ENCODE measurements at regions not wholly inside any gene's neighbourhood (a gene's known extent, or its start where the extent isn't known, plus 50 kb on each side); places are given as distances from the start of the nearest gene placed in this dataset.

DNA sequence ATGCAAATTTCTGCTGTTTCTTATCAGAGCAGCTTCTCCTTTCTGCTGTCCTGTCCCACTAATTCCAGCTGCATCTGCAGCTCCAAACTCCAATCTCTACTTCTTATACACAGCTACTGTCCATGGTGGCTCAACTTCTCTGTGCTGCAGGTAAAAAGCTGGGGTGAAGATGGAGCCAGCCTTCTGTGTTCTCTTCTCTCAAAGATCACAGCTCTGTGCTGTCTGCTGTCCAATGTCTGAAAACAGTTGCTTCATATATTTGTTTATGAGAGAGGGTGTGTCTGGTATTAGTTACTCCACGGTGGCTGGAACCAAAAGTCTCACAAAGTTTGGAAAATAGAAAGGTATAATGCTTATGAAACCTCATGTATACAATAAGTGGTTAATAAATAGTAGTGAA is 445.8 kb upstream of the TBX3 start:
- DNase-seq (ENCODE audit: low read depth) = no peak
- TF ChIP-seq, protein P1, sequence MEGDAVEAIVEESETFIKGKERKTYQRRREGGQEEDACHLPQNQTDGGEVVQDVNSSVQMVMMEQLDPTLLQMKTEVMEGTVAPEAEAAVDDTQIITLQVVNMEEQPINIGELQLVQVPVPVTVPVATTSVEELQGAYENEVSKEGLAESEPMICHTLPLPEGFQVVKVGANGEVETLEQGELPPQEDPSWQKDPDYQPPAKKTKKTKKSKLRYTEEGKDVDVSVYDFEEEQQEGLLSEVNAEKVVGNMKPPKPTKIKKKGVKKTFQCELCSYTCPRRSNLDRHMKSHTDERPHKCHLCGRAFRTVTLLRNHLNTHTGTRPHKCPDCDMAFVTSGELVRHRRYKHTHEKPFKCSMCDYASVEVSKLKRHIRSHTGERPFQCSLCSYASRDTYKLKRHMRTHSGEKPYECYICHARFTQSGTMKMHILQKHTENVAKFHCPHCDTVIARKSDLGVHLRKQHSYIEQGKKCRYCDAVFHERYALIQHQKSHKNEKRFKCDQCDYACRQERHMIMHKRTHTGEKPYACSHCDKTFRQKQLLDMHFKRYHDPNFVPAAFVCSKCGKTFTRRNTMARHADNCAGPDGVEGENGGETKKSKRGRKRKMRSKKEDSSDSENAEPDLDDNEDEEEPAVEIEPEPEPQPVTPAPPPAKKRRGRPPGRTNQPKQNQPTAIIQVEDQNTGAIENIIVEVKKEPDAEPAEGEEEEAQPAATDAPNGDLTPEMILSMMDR (IDR thresholded peaks at IDR 0.05; ENCODE audit: control insufficient read depth, insufficient read depth, low read depth, low read length, missing control alignments) = no peak
- no peak overlapping the region for H3K4me3 ChIP-seq (ENCODE audit: control insufficient read depth, low read depth, low read length)

DNA sequence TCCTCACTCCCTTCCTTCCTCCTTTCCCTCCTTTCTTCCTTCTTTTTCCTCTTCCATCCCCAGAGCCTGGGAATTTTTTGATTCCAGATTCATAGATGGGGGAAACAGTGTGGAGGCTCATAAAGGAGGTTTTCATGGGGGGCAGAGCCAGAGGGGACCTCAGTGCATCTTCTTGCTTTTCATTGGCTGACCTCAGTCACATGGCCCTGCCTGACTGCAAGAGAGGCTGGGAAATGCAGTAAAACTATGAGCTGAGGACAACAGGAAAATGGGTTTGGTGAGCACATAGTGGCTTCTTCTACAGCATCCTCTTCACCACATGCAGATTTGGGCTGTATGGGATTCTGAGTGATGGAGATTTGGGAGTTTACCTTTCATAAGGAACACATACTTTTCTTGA is 437.1 kb upstream of the TBX3 start:
- no peak for DNase-seq (ENCODE audit: low read depth)
- TF ChIP-seq, protein P1 (IDR thresholded peaks at IDR 0.05; ENCODE audit: control insufficient read depth, insufficient read depth, low read depth, low read length, missing control alignments) = no peak
- no peak overlapping the region for H3K4me3 ChIP-seq (ENCODE audit: control insufficient read depth, low read depth, low read length)

DNA sequence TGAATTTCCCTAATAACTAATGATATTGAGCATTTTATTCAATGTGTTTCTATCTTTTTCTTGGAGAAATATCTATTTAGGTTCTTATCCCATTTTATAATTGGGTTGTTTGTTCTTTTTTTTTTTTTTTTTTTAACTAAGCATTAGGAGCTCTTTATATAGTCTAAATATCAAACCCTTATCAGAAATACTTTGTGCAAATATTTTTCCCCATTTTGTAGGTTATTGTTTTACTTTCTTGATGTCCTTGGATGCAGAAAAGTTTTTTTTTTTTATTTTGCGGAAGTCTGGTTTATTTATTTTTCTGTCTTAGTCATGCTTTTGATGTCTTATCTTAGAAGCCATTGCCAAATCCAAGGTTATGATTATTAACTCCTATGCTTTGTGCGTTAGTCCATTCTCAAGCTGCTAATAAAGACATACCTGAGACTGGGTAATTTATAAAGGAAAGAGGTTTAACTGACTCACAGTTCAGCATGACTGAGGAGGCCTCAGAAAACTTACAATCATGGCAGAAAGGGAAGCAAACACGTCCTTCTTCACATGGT is 434.3 kb upstream of the TBX3 start:
- no peak for DNase-seq (ENCODE audit: low read depth)
- TF ChIP-seq, protein P1 (IDR thresholded peaks at IDR 0.05; ENCODE audit: control insufficient read depth, insufficient read depth, low read depth, low read length, missing control alignments) = no peak
- no peak overlapping the region for H3K4me3 ChIP-seq (ENCODE audit: control insufficient read depth, low read depth, low read length)

DNA sequence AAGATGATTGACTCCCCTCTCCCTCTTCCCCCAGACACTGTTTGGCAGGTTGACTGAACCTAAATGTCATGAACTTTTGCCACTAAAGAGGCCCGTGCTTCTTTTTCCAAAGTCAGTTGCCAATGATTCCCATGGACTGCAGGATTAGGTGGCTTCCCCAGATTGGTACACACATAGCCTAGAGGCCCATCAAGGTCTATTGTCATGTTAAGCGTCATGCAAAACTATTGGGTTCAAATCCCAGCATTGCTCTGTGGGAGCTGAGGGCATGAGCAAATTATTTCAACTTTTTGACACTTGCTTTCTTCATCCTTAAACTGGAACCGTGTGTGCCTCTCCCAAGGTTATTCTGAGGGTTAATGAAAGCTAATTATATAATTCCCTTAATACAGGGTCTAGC is 430.2 kb upstream of the TBX3 start:
- TF ChIP-seq, protein P1 (IDR thresholded peaks at IDR 0.05; ENCODE audit: control insufficient read depth, insufficient read depth, low read depth, low read length, missing control alignments) = no peak
- no peak for DNase-seq (ENCODE audit: low read depth)
- no peak overlapping the region for H3K4me3 ChIP-seq (ENCODE audit: control insufficient read depth, low read depth, low read length)

DNA sequence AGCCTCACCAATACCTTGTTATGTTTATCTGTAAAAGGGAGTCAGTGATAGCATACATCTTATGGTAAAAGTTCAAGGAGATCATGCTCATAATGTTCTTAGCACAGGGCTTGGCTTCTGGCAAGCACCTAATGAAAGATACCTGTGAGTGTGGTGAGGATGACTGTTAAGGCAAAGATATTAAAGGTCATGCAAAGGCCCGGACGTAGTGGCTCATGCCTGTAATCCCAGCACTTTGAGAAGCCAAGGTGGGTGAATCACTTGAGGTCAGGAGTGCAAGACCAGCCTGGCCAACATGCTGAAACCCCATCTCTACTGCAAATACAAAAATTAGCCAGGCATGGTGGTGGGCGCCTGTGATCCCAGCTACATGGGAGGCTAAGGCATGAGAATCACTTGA is 425.9 kb upstream of the TBX3 start:
- DNase-seq (ENCODE audit: low read depth) = no peak
- TF ChIP-seq, protein P1 (IDR thresholded peaks at IDR 0.05; ENCODE audit: control insufficient read depth, insufficient read depth, low read depth, low read length, missing control alignments) = no peak
- no peak overlapping the region for H3K4me3 ChIP-seq (ENCODE audit: control insufficient read depth, low read depth, low read length)

DNA sequence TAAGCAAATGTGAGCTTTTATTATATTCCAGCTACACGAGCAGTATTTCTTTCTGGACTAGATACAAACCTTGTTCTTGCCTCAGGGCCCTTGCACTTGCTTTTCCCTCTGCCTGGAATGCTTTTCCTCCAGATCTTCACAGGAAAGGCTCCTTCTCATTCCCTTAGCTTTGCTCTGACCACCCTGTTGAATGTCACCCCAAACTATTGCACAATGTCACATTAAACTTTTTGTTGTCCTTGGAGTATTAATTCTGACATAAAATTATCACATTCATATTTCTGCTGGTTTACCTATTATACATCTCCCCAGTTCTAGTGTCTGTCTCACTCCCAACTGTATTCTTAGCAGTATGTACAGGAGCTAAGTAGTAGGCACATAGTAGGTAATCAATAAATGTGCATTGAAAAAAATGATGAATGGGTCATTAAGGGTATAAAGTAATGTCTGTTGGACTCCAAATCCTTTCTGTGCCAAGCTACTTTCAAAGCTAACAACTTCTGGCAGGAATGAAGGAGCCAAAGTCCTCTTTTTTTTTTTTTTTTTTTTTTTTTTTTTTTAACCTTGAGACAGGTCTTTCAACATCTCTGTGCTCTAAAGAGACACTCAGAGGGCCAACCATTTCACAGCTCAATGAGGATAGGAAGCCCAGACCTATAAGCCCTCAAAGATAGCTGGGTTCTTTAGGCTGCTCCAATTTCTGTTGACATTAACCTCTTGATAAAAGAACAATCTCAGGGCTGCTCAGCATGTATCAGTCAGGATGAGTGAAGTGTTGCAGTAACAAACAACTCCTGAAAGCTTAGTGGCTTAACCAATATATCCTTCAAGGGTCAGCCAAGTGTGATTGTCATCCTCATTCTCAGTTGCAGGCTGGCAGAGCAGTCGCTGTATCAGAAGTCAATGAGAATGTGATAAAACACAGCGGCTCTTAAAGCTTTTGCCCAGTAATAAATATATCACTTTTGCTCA is 424.4 kb upstream of the TBX3 start:
- DNase-seq (ENCODE audit: low read depth) = no peak
- no peak overlapping the region for H3K4me3 ChIP-seq (ENCODE audit: control insufficient read depth, low read depth, low read length)
- TF ChIP-seq, protein P1 (IDR thresholded peaks at IDR 0.05; ENCODE audit: control insufficient read depth, insufficient read depth, low read depth, low read length, missing control alignments) = no peak
